ENCODE measurements at regions not wholly inside any gene's neighbourhood (a gene's known extent, or its start where the extent isn't known, plus 50 kb on each side); places are given as distances from the start of the nearest gene placed in this dataset.
"Not testable (repeated sequence)": the region's sequence is repeated elsewhere in the genome, so short reads cannot be mapped to it uniquely, and the experiment has no call there.

GRCh38 chr20:48516196-48516595, 311.6 kb downstream of the PREX1 start:
- DNase-seq: peak; percentile 40 to 72
- H3K9me3 ChIP-seq (replicated peaks); H3K4me3 ChIP-seq; H3K4me1 ChIP-seq; H3K27me3 ChIP-seq; H3K36me3 ChIP-seq; H3K27ac ChIP-seq: not testable (repeated sequence)

- DNase-seq; H3K4me3 ChIP-seq; H3K4me1 ChIP-seq; H3K9me3 ChIP-seq (replicated peaks); H3K27ac ChIP-seq; H3K27me3 ChIP-seq; H3K36me3 ChIP-seq: not testable (repeated sequence)
Measured at GRCh38 chr20:48514577-48514976, 313.2 kb downstream of the PREX1 start.

GRCh38 chr20:48512539-48512938, 315.3 kb downstream of the PREX1 start:
- not testable (repeated sequence) for H3K27me3 ChIP-seq; H3K4me1 ChIP-seq; H3K4me3 ChIP-seq; DNase-seq; H3K9me3 ChIP-seq (replicated peaks); H3K36me3 ChIP-seq; H3K27ac ChIP-seq

- H3K4me1 ChIP-seq; DNase-seq; H3K36me3 ChIP-seq; H3K27me3 ChIP-seq; H3K9me3 ChIP-seq (replicated peaks); H3K27ac ChIP-seq; H3K4me3 ChIP-seq: not testable (repeated sequence)
Measured at GRCh38 chr20:48505066-48505465, 322.7 kb downstream of the PREX1 start.

GRCh38 chr20:48503166-48503815, 324.5 kb downstream of the PREX1 start:
- Histone ChIP-seq H3K36me3 (no peaks in the 10 kb centered on the region), H3K4me3 (no peak overlapping the region), H3K27ac (no peak overlapping the region), H3K4me1 (peaks cover 10% of the 10 kb centered on the region), H3K9me3 (replicated peaks) (no peaks in the 10 kb centered on the region), H3K27me3 (no peaks in the 10 kb centered on the region)
- DNase-seq: no peak

GRCh38 chr20:48502758-48503157, 325.0 kb downstream of the PREX1 start:
- Histone ChIP-seq H3K27ac (no peak overlapping the region), H3K4me1 (peaks cover 10% of the 10 kb centered on the region), H3K27me3 (no peaks in the 10 kb centered on the region), H3K9me3 (replicated peaks) (no peaks in the 10 kb centered on the region), H3K4me3 (no peak overlapping the region), H3K36me3 (no peaks in the 10 kb centered on the region)
- no peak for DNase-seq

- Histone ChIP-seq H3K27me3 (no peaks in the 10 kb centered on the region), H3K36me3 (no peaks in the 10 kb centered on the region), H3K4me1 (peaks cover 10% of the 10 kb centered on the region), H3K4me3 (no peak overlapping the region), H3K9me3 (replicated peaks) (no peaks in the 10 kb centered on the region), H3K27ac (no peak overlapping the region)
- DNase-seq: no peak
Measured at GRCh38 chr20:48502016-48502415, 325.8 kb downstream of the PREX1 start.

- H3K4me1 ChIP-seq: peaks cover 10% of the 10 kb centered on the region
- H3K9me3 ChIP-seq (replicated peaks); H3K36me3 ChIP-seq; H3K27me3 ChIP-seq; DNase-seq; H3K4me3 ChIP-seq; H3K27ac ChIP-seq: not testable (repeated sequence)
Measured at GRCh38 chr20:48500900-48501299, 326.9 kb downstream of the PREX1 start.

GRCh38 chr20:48498939-48499338, 328.9 kb downstream of the PREX1 start:
- peak; percentile 80 to 81 for DNase-seq
- not testable (repeated sequence) for H3K9me3 ChIP-seq (replicated peaks); H3K36me3 ChIP-seq; H3K4me3 ChIP-seq; H3K27me3 ChIP-seq; H3K27ac ChIP-seq
- peaks cover 14% of the 10 kb centered on the region for H3K4me1 ChIP-seq

GRCh38 chr20:48498125-48498524, 329.7 kb downstream of the PREX1 start:
- not testable (repeated sequence) for H3K27ac ChIP-seq; DNase-seq; H3K9me3 ChIP-seq (replicated peaks); H3K27me3 ChIP-seq; H3K36me3 ChIP-seq; H3K4me3 ChIP-seq
- H3K4me1 ChIP-seq: peaks cover 14% of the 10 kb centered on the region

- H3K4me3 ChIP-seq: no peak overlapping the region
- H3K27ac ChIP-seq: no peak overlapping the region
- no peak for DNase-seq
- H3K4me1 ChIP-seq: peaks cover 42% of the 10 kb centered on the region
- no peaks in the 10 kb centered on the region for H3K36me3 ChIP-seq
- no peaks in the 10 kb centered on the region for H3K9me3 ChIP-seq (replicated peaks)
- H3K27me3 ChIP-seq: no peaks in the 10 kb centered on the region
Measured at GRCh38 chr20:48493966-48494365, 333.8 kb downstream of the PREX1 start.

GRCh38 chr20:48493331-48493730, 334.5 kb downstream of the PREX1 start:
- not testable (repeated sequence) for H3K4me3 ChIP-seq; H3K36me3 ChIP-seq; H3K9me3 ChIP-seq (replicated peaks); H3K27ac ChIP-seq; H3K27me3 ChIP-seq; DNase-seq
- H3K4me1 ChIP-seq: peaks cover 44% of the 10 kb centered on the region

GRCh38 chr20:48492715-48493070, 335.1 kb downstream of the PREX1 start:
- DNase-seq: no peak
- H3K4me3 ChIP-seq: no peak overlapping the region
- no peaks in the 10 kb centered on the region for H3K36me3 ChIP-seq
- no peaks in the 10 kb centered on the region for H3K27me3 ChIP-seq
- peaks cover 50% of the 10 kb centered on the region for H3K4me1 ChIP-seq
- no peak overlapping the region for H3K27ac ChIP-seq
- no peaks in the 10 kb centered on the region for H3K9me3 ChIP-seq (replicated peaks)

GRCh38 chr20:48492015-48492714, 335.6 kb downstream of the PREX1 start:
- peaks cover 55% of the 10 kb centered on the region for H3K4me1 ChIP-seq
- no peaks in the 10 kb centered on the region for H3K9me3 ChIP-seq (replicated peaks)
- no peak overlapping the region for H3K4me3 ChIP-seq
- no peaks in the 10 kb centered on the region for H3K27me3 ChIP-seq
- no peak overlapping the region for H3K27ac ChIP-seq
- H3K36me3 ChIP-seq: no peaks in the 10 kb centered on the region
- no peak for DNase-seq

GRCh38 chr20:48490961-48491831, 336.6 kb downstream of the PREX1 start:
- no peaks in the 10 kb centered on the region for H3K9me3 ChIP-seq (replicated peaks)
- no peak overlapping the region for H3K4me3 ChIP-seq
- H3K27me3 ChIP-seq: no peaks in the 10 kb centered on the region
- H3K4me1 ChIP-seq: peaks cover 64% of the 10 kb centered on the region
- no peaks in the 10 kb centered on the region for H3K36me3 ChIP-seq
- DNase-seq: no peak
- no peak overlapping the region; the same call in 1 of the 2 replicates for H3K27ac ChIP-seq

Data from SJCRH30 (cell line).